Epithelial cell of proximal tubule (primary cell): ENCODE measurements at regions not wholly inside any gene's neighbourhood (a gene's known extent, or its start where the extent isn't known, plus 50 kb on each side); places are given as distances from the start of the nearest gene placed in this dataset.

Experiments used
- DNase-seq: peaks from one replicate; pipeline ENCODE4 v3.0.0-alpha.2; 2011; ENCODE audit warnings: low read depth
- H3K4me3 ChIP-seq: 2 replicates; pipeline ENCODE4 v1.5.1; 2011; ENCODE audit warnings: low read depth, mild to moderate bottlenecking, low read length
- TF ChIP-seq, protein P1 (sequence below): conservative IDR thresholded peaks from 2 replicates; pipeline ENCODE4 v1.5.1; 2012; ENCODE audit warnings: low read depth, mild to moderate bottlenecking, low read length

DNA sequence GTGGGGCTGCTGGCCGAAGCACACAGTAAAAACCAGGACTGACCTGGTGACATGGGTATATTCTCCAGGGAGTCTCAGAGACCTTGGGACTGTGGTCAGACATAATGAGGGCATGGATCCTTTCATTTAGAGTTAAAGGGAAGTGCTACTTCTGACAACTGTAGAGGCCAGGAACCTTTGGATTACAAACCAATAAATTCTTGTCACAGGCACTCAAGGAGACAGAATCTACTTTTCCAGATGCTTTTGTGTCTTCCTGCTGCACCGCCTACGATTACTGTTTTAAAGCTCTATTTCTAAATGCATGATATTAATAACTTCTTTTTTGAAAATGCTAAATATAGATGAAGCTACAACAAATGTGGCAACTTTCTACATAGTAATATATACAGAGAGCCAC lies 106.5 kb upstream of the LPAR1 start:
- TF ChIP-seq, protein P1, sequence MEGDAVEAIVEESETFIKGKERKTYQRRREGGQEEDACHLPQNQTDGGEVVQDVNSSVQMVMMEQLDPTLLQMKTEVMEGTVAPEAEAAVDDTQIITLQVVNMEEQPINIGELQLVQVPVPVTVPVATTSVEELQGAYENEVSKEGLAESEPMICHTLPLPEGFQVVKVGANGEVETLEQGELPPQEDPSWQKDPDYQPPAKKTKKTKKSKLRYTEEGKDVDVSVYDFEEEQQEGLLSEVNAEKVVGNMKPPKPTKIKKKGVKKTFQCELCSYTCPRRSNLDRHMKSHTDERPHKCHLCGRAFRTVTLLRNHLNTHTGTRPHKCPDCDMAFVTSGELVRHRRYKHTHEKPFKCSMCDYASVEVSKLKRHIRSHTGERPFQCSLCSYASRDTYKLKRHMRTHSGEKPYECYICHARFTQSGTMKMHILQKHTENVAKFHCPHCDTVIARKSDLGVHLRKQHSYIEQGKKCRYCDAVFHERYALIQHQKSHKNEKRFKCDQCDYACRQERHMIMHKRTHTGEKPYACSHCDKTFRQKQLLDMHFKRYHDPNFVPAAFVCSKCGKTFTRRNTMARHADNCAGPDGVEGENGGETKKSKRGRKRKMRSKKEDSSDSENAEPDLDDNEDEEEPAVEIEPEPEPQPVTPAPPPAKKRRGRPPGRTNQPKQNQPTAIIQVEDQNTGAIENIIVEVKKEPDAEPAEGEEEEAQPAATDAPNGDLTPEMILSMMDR: no peak
- H3K4me3 ChIP-seq: no peak overlapping the region
- DNase-seq: no peak

DNA sequence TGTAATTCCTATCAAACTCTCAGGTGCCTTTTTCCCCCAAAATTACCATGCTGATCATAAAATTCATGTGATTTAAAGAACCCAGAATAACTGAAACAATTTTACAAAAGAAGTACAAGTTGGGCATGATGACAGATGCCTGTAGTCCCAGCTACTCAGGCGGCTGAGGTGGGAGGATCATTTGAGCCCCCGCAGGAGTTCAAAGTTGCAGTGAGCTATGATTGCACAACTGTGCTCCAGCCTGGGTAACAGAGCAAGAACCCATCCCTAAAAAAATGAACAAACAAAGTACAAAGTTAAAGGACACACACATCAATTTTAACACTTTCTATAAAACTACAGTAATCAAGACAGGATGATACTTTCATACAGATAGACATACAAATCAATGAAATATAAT lies 97.9 kb upstream of the LPAR1 start:
- H3K4me3 ChIP-seq: no peak overlapping the region
- TF ChIP-seq, protein P1: no peak
- no peak for DNase-seq

DNA sequence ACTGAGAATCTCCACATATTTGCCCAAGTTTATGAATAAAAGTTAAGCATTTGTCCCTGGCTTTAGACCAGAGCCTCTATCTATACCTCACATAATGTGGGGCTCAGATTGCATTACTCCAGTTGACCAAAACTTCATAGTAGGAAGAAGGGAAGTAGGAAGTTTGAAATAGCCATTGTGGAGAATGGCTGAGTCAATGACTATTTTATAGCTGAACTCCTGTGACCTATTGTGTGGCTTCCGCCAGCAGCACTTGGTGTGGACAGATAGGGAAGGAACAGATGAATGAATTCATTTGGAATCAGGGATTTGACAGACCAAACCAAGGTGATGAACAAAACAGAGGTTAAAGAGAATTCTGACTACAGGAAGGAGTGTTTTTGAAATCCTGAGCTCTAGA lies 92.9 kb upstream of the LPAR1 start:
- no peak for DNase-seq
- H3K4me3 ChIP-seq: no peak overlapping the region
- TF ChIP-seq, protein P1: no peak

DNA sequence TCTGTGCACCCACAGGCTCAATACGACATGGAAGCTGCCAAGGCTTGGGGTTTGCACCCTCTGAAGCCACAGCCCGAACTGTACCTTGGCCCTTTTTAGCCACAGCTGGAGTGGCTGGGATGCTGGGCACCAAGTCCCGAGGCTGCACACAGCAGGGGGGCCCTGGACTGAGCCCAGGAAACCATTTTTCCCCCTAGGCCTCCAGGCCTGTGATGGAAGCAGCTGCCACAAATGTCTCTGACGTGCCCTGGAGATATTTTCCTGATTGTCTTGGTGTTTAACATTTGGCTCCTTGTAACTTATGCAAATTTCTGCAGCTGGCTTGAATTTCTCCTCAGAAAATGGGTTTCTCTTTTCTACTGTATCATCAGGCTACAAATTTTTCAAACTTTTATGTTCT lies 82.3 kb upstream of the LPAR1 start:
- no peak for DNase-seq
- TF ChIP-seq, protein P1: no peak
- H3K4me3 ChIP-seq: no peak overlapping the region

DNA sequence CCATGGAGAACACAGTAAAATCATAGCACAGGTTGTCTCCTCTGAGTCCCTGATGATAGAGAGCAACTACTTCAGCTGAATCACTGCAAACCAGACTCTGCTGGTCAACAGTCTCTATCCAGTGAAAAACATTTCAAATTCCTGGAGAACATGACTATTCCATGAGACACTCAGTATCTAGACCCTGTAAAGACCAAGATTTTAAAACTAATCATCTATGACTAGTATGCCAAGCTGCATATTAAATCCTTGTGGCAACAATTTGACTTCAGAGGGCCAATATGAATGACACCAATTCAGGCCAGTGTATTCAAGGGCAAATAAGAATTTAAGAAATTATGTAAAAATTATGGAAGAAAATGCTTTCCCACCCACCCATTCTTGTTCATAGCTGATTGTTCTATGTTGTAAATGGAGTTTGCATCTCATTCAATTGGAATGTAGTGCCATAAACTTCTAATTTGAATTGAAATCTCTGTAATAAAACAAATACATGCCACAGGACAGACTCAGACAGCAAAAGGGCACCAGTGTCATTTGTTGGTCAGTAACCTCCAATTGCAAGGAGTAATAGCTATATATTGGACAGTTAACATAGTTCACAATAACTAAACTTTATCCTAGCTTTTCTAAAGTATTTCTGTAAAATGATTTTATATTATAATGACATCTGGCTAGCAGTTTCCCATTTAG lies 80.1 kb upstream of the LPAR1 start:
- TF ChIP-seq, protein P1: no peak
- no peak for DNase-seq
- no peak overlapping the region for H3K4me3 ChIP-seq

DNA sequence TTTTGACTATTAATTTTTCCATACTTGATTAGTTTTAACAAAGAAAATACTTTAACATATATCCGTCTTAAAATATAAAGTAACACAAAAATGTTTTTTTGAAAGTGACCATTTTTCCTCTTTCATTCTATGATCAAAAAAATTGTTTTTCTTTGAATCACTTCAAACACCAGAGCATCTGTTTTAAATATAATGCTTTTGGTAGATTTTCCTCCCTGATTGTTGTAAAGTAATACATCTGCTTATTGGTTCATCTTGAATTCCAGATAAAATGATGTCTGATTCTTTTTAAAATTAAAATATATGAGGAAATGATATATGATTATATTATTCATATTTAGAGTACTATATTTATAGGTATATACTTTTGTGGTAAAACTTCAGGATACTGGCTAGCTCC lies 76.2 kb upstream of the LPAR1 start:
- H3K4me3 ChIP-seq: no peak overlapping the region
- DNase-seq: no peak
- TF ChIP-seq, protein P1: no peak

- no peak for DNase-seq
- TF ChIP-seq, protein P1: no peak
- H3K4me3 ChIP-seq: no peak overlapping the region
These were observed 75.4 kb upstream of the LPAR1 start for GRCh38 chr9:111113712-111114111.
